MM.1S (cell line): ENCODE measurements at regions not wholly inside any gene's neighbourhood (a gene's known extent, or its start where the extent isn't known, plus 50 kb on each side); places are given as distances from the start of the nearest gene placed in this dataset.

Source experiments
- DNase-seq: peaks from one replicate; pipeline ENCODE4 v3.0.0-alpha.2; 2015
- H2AFZ ChIP-seq: fragments of 300-600 bp; sonication (generic); 2 replicates; pipeline ENCODE4 v1.6.0; 2016; ENCODE audit warnings: antibody characterized with exemption, low read length
- H3F3A ChIP-seq: fragments of 300-600 bp; sonication (generic); 2 replicates; pipeline ENCODE4 v1.6.1; 2016; ENCODE audit warnings: mild to moderate bottlenecking, antibody characterized with exemption, low read length, moderate library complexity, mixed read lengths; ENCODE audit not compliant: insufficient read depth
- H3K27ac ChIP-seq: fragments of 300-600 bp; sonication (generic); 2 replicates; pipeline ENCODE4 v1.5.1; 2016; ENCODE audit warnings: mild to moderate bottlenecking, low read length
- H3K27me3 ChIP-seq: fragments of 300-600 bp; sonication (generic); replicated peaks from 2 replicates; pipeline ENCODE4 v1.6.0; 2016; ENCODE audit warnings: low read length; ENCODE audit not compliant: insufficient read depth
- H3K36me3 ChIP-seq: fragments of 300-600 bp; sonication (generic); replicated peaks from 2 replicates; pipeline ENCODE4 v1.6.1; 2016; ENCODE audit warnings: mild to moderate bottlenecking, low read length, mixed read lengths; ENCODE audit not compliant: insufficient read depth
- H3K4me1 ChIP-seq: fragments of 300-600 bp; sonication (generic); 2 replicates; pipeline ENCODE4 v1.6.1; 2016; ENCODE audit warnings: low read length, mixed read lengths
- H3K4me2 ChIP-seq: fragments of 300-600 bp; sonication (generic); 2 replicates; pipeline ENCODE4 v1.6.0; 2016; ENCODE audit warnings: low read depth, low read length
- H3K4me3 ChIP-seq: fragments of 300-600 bp; sonication (generic); 2 replicates; pipeline ENCODE4 v1.5.1; 2016; ENCODE audit warnings: low read length, mixed read lengths
- H3K79me2 ChIP-seq: fragments of 300-600 bp; sonication (generic); 2 replicates; pipeline ENCODE4 v1.6.1; 2016; ENCODE audit warnings: mixed run types, low read length, mixed read lengths
- H3K9ac ChIP-seq: fragments of 300-600 bp; sonication (generic); 2 replicates; pipeline ENCODE4 v1.6.1; 2016; ENCODE audit warnings: low read length, mixed read lengths
- H3K9me2 ChIP-seq: fragments of 300-600 bp; sonication (generic); replicated peaks from 2 replicates; pipeline ENCODE4 v1.6.1; 2016; ENCODE audit warnings: mild to moderate bottlenecking, low read length, mixed read lengths; ENCODE audit not compliant: insufficient read depth
- H3K9me3 ChIP-seq: fragments of 300-600 bp; sonication (generic); replicated peaks from 2 replicates; pipeline ENCODE4 v1.6.1; 2016; ENCODE audit warnings: mild to moderate bottlenecking, low read length, mixed read lengths; ENCODE audit not compliant: insufficient read depth
- H4K20me1 ChIP-seq: fragments of 300-600 bp; sonication (generic); 2 replicates; pipeline ENCODE4 v1.6.1; 2016; ENCODE audit warnings: mild to moderate bottlenecking, low read length, moderate library complexity, mixed read lengths; ENCODE audit not compliant: insufficient read depth
- EZH2 ChIP-seq: fragments of 300-600 bp; sonication (generic); optimal IDR thresholded peaks from 2 replicates; pipeline ENCODE3; 2017; ENCODE audit warnings: low read depth, mild to moderate bottlenecking, antibody characterized with exemption, low read length, mixed read lengths
- EZH2phosphoT487 ChIP-seq: fragments of 300-600 bp; sonication (generic); IDR thresholded peaks from 2 replicates; pipeline ENCODE4 v1.6.1; 2018; ENCODE audit warnings: antibody characterized with exemption, low read length
- TF ChIP-seq, protein P1 (sequence below): fragments of 300-600 bp; sonication (generic); IDR thresholded peaks from 2 replicates; pipeline ENCODE4 v1.5.1; 2016; ENCODE audit warnings: antibody characterized with exemption, low read length, mixed read lengths

DNA sequence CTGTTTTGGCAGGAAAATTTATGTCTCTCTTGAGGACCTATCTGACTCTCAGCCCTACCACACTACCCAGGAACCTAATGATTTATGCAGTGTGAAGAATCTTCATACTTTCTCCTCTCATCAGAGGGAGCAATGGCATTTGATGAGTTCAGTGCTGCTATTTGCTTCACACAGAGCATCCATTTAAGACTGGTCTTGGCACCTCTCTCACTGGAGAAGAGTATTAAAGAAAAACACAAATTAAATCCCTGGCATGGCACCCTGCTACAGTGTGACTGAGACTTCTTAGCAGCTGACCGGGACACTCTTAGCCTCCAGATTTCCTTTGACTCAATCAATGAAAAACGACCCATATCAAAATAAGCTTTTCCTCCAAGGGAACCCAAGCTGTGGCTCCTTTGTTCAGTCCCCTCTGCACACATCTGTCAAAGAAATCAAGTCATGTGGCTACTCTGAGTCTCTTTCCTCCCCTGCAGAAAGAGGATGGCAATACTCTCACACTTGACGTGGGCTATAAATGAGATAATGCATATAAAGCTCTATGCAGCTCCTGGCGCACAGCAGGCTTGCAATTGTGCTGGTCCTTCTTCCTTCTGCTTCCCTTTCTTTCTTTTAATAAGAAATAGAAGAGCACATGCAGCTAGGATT, 186.1 kb upstream of the E2F8 start:
- Histone ChIP-seq H3K79me2 (peaks cover 76% of the 10 kb centered on the region), H4K20me1 (no peaks in the 10 kb centered on the region), H3F3A (peaks cover 23% of the 10 kb centered on the region), H3K9me2 (no peaks in the 10 kb centered on the region), H3K4me3 (no peak overlapping the region), H3K4me2 (no peak overlapping the region), H3K9me3 (no peaks in the 10 kb centered on the region), H3K9ac (no peak overlapping the region), H3K27ac (no peak overlapping the region), H3K36me3 (no peaks in the 10 kb centered on the region), H3K27me3 (no peaks in the 10 kb centered on the region), H2AFZ (no peak overlapping the region), H3K4me1 (peaks cover 62% of the 10 kb centered on the region)
- DNase-seq, result no peak
- TF ChIP-seq, protein P1, sequence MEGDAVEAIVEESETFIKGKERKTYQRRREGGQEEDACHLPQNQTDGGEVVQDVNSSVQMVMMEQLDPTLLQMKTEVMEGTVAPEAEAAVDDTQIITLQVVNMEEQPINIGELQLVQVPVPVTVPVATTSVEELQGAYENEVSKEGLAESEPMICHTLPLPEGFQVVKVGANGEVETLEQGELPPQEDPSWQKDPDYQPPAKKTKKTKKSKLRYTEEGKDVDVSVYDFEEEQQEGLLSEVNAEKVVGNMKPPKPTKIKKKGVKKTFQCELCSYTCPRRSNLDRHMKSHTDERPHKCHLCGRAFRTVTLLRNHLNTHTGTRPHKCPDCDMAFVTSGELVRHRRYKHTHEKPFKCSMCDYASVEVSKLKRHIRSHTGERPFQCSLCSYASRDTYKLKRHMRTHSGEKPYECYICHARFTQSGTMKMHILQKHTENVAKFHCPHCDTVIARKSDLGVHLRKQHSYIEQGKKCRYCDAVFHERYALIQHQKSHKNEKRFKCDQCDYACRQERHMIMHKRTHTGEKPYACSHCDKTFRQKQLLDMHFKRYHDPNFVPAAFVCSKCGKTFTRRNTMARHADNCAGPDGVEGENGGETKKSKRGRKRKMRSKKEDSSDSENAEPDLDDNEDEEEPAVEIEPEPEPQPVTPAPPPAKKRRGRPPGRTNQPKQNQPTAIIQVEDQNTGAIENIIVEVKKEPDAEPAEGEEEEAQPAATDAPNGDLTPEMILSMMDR, result no peak
- TF ChIP-seq EZH2phosphoT487 (no peak), EZH2 (no peak)

DNA sequence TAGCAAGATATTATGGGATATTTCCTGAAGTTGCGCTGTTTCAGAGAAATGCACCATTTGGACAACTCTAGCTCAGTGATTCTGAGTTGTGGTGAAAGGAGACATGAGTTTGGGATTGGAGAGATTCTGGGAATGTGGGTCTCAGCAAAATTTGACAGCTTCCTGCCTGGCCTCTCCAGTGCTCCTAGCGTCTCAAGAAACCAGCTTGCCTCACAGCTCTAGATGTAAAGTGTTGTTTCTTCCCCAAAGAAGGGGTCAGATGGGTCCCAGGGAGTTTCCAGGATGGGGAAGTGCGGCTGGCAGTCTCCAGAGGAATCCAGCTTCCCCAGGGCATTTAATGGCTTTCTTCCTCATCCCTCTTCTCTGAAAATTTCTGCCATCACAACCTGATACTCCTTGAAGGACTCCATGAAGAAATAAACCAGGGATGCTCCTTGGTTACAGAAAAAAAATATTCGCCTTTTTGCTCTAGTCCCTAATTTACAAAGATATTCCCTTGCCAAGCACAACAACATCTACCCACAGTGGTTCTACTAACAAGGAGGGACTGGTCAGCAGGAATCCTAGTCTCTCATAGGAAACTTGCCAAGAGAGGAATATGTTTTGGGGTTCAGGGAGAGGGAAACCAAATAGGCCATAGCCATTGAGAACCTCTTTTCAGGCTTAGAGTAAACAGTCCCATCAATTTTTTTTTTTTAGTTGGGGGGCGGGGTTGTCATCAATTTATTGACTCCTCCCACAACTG, 185.4 kb upstream of the E2F8 start:
- no peaks in the 10 kb centered on the region for H4K20me1 ChIP-seq
- H3K4me1 ChIP-seq, result peaks cover 56% of the 10 kb centered on the region
- no peaks in the 10 kb centered on the region for H3K36me3 ChIP-seq
- peaks cover 73% of the 10 kb centered on the region for H3K79me2 ChIP-seq
- H3K9ac ChIP-seq, result no peak overlapping the region
- no peaks in the 10 kb centered on the region for H3K9me2 ChIP-seq
- H3K4me3 ChIP-seq, result no peak overlapping the region
- no peak overlapping the region for H3K27ac ChIP-seq
- H3K9me3 ChIP-seq, result no peaks in the 10 kb centered on the region
- DNase-seq, result no peak
- no peak for TF ChIP-seq EZH2
- TF ChIP-seq, protein P1, result no peak
- H3K27me3 ChIP-seq, result no peaks in the 10 kb centered on the region
- no peak overlapping the region for H2AFZ ChIP-seq
- peaks cover 18% of the 10 kb centered on the region for H3F3A ChIP-seq
- H3K4me2 ChIP-seq, result no peak overlapping the region

DNA sequence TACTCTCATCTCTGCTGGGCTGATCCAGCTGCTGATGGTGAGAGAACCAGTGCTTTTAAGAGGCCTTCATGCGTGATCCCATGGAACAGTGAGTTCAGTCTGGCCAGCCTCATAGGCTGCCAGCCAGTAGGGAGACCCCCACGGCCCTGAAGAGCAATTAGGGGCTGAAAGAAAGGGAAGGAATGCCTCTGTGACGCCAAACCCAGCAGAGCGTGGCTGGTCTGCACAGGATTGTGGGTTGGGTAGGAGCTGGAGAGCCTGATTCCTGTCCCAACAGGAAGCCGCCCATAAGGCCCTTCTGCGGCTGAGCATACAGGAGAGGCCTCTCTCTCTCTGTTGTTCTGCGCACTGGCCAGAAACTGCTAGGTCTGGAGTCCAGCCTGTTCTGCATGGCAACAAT, 181.5 kb upstream of the E2F8 start:
- Histone ChIP-seq H4K20me1 (no peaks in the 10 kb centered on the region), H3K4me2 (no peak overlapping the region), H3K79me2 (peaks cover 47% of the 10 kb centered on the region), H3F3A (no peaks in the 10 kb centered on the region), H3K9ac (no peak overlapping the region), H3K27me3 (no peaks in the 10 kb centered on the region), H3K9me2 (no peaks in the 10 kb centered on the region), H3K9me3 (no peaks in the 10 kb centered on the region), H3K4me1 (peaks cover 36% of the 10 kb centered on the region), H3K4me3 (no peak overlapping the region), H2AFZ (no peak overlapping the region), H3K27ac (no peak overlapping the region), H3K36me3 (no peaks in the 10 kb centered on the region)
- no peak for DNase-seq
- TF ChIP-seq EZH2, result no peak
- no peak for TF ChIP-seq EZH2phosphoT487
- TF ChIP-seq, protein P1, result no peak
